Endodermal cell (in vitro differentiated cells): ENCODE measurements at regions not wholly inside any gene's neighbourhood (a gene's known extent, or its start where the extent isn't known, plus 50 kb on each side); places are given as distances from the start of the nearest gene placed in this dataset.

ENCODE experiments used
- DNase-seq: peaks from one replicate; pipeline ENCODE4 v3.0.0-alpha.2; 2017
- H3K27ac ChIP-seq: 2 replicates; pipeline ENCODE4 v1.5.1; 2013; ENCODE audit warnings: mild to moderate bottlenecking, low read depth, low read length, moderate library complexity
- H3K27me3 ChIP-seq: 2 replicates; pipeline ENCODE4 v1.6.1; 2013; ENCODE audit warnings: mild to moderate bottlenecking, low read length, moderate library complexity; ENCODE audit not compliant: insufficient read depth, control insufficient read depth, poor library complexity, severe bottlenecking
- H3K36me3 ChIP-seq: 2 replicates; pipeline ENCODE4 v1.7.0; 2013; ENCODE audit warnings: mild to moderate bottlenecking, low read length, moderate library complexity; ENCODE audit not compliant: control insufficient read depth, insufficient read depth
- H3K4me1 ChIP-seq: one replicate; pipeline ENCODE4 v1.7.0; 2013; ENCODE audit warnings: low read length; ENCODE audit not compliant: control insufficient read depth, insufficient read depth
- H3K4me3 ChIP-seq: 2 replicates; pipeline ENCODE4 v1.5.1; 2013; ENCODE audit warnings: mild to moderate bottlenecking, low read length, moderate library complexity
- H3K9ac ChIP-seq: 2 replicates; pipeline ENCODE4 v1.6.1; 2013; ENCODE audit warnings: mild to moderate bottlenecking, low read length, moderate library complexity; ENCODE audit not compliant: poor library complexity, severe bottlenecking; ENCODE audit errors: extremely low read depth
- H3K9me3 ChIP-seq: 2 replicates; pipeline ENCODE4 v1.6.1; 2013; ENCODE audit warnings: mild to moderate bottlenecking, low read length, moderate library complexity; ENCODE audit not compliant: control insufficient read depth
- H3K27ac Mint-ChIP-seq: 2 replicates; pipeline ENCODE4 v1.8.0; 2020; ENCODE audit warnings: mixed read lengths
- H3K27me3 Mint-ChIP-seq: 2 replicates; pipeline ENCODE4 v1.8.0; 2021; ENCODE audit warnings: mild to moderate bottlenecking, mixed read lengths; ENCODE audit not compliant: insufficient read depth
- H3K36me3 Mint-ChIP-seq: 2 replicates; pipeline ENCODE4 v1.8.0; 2020; ENCODE audit warnings: low read depth, mixed read lengths
- H3K4me1 Mint-ChIP-seq: 2 replicates; pipeline ENCODE4 v1.8.0; 2020; ENCODE audit warnings: mixed read lengths
- H3K4me3 Mint-ChIP-seq: 2 replicates; pipeline ENCODE4 v1.8.0; 2020; ENCODE audit warnings: mild to moderate bottlenecking, moderate library complexity, mixed read lengths
- H3K9me3 Mint-ChIP-seq: 2 replicates; pipeline ENCODE4 v1.8.0; 2020; ENCODE audit warnings: mild to moderate bottlenecking, mixed read lengths
- WGBS, 2 experiments: methylation state at CpG; one replicate each; pipeline versions ENCODE4 v1.1.5 to v1.1.7; 2013; ENCODE audit warnings: missing lambda C conversion rate in 2 of 2, mixed read lengths in 1 of 2; ENCODE audit not compliant: insufficient coverage in 1 of 2, insufficient read length in 1 of 2; 5-methylcytosine and 5-hydroxymethylcytosine counted together
- TF ChIP-seq, protein P1 (sequence below): fragments of 200-600 bp; sonication (generic); conservative IDR thresholded peaks from 2 replicates; pipeline ENCODE4 v1.5.0; 2021; ENCODE audit warnings: antibody characterized with exemption, mild to moderate bottlenecking

DNA sequence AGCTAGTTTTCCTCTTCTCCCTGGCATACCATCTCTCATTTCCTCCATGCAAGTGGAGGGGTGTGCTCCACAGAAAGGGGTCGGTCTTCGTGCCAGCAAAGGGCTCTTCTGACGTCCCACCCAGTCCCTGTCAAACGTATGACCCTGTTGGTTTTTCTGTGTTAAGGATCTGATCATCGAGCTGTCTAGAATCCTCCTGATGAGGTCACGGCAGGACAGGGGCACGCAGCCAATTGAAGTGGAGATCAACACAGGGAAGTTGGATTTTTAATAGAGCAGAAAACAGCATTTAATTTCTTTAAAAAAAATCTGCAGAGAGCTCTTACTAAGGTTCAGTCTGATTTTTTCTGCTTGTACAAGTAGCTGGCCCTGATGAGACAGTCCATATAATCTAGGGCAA is 339.4 kb downstream of the TEX29 start:
- H3K36me3 Mint-ChIP-seq, result no peaks in the 10 kb centered on the region

DNA sequence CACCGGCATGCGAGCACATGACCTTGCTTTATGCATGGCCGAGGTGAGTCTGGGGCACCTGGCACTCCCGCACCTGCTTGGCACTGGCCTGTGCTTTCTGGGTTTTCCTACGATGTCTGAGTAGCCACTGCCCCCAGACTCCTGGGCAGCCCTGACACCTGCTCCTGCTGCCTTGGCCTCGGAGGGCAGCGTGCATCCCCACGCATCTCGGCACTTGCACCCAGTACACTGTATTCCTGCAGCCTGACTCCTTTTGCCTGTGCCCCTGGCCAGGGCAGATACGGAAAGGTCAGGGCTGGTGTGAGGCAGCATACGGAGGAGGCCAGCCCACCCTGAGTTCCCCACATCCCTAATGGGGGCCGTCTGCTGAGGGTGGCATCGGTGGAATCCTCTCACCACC is 340.6 kb downstream of the TEX29 start:
- no peak overlapping the region for H3K27ac ChIP-seq
- no peaks in the 10 kb centered on the region for H3K9me3 ChIP-seq
- no peaks in the 10 kb centered on the region for H3K36me3 ChIP-seq
- no peak for DNase-seq
- Mint-ChIP-seq H3K36me3 (no peaks in the 10 kb centered on the region), H3K4me3 (no peak overlapping the region), H3K27ac (no peak overlapping the region), H3K9me3 (no peaks in the 10 kb centered on the region), H3K27me3 (peaks cover 55% of the 10 kb centered on the region), H3K4me1 (peaks cover 18% of the 10 kb centered on the region)
- 83 to 90% methylated on average over 8 to 13 of the region's 13 CpGs for WGBS, 2 experiments
- H3K9ac ChIP-seq, result no peak overlapping the region
- H3K4me3 ChIP-seq, result no peak overlapping the region
- H3K27me3 ChIP-seq, result peaks cover 46% of the 10 kb centered on the region
- TF ChIP-seq, protein P1, sequence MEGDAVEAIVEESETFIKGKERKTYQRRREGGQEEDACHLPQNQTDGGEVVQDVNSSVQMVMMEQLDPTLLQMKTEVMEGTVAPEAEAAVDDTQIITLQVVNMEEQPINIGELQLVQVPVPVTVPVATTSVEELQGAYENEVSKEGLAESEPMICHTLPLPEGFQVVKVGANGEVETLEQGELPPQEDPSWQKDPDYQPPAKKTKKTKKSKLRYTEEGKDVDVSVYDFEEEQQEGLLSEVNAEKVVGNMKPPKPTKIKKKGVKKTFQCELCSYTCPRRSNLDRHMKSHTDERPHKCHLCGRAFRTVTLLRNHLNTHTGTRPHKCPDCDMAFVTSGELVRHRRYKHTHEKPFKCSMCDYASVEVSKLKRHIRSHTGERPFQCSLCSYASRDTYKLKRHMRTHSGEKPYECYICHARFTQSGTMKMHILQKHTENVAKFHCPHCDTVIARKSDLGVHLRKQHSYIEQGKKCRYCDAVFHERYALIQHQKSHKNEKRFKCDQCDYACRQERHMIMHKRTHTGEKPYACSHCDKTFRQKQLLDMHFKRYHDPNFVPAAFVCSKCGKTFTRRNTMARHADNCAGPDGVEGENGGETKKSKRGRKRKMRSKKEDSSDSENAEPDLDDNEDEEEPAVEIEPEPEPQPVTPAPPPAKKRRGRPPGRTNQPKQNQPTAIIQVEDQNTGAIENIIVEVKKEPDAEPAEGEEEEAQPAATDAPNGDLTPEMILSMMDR, result no peak
- peaks cover 10% of the 10 kb centered on the region for H3K4me1 ChIP-seq

More for the DNA sequence above, 339.4 kb downstream of the TEX29 start:
- Histone ChIP-seq H3K36me3 (no peaks in the 10 kb centered on the region), H3K4me3 (no peak overlapping the region), H3K9me3 (no peaks in the 10 kb centered on the region), H3K9ac (no peak overlapping the region), H3K4me1 (peaks cover 10% of the 10 kb centered on the region), H3K27me3 (peaks cover 58% of the 10 kb centered on the region), H3K27ac (no peak overlapping the region)
- no peak overlapping the region for H3K4me3 Mint-ChIP-seq
- TF ChIP-seq, protein P1, result no peak
- WGBS, 2 experiments, result 93 to 95% methylated on average over 6 to 7 of the region's 7 CpGs
- peaks cover 65% of the 10 kb centered on the region for H3K27me3 Mint-ChIP-seq
- peaks cover 18% of the 10 kb centered on the region for H3K4me1 Mint-ChIP-seq
- H3K27ac Mint-ChIP-seq, result no peak overlapping the region
- H3K9me3 Mint-ChIP-seq, result no peaks in the 10 kb centered on the region
- DNase-seq, result no peak

DNA sequence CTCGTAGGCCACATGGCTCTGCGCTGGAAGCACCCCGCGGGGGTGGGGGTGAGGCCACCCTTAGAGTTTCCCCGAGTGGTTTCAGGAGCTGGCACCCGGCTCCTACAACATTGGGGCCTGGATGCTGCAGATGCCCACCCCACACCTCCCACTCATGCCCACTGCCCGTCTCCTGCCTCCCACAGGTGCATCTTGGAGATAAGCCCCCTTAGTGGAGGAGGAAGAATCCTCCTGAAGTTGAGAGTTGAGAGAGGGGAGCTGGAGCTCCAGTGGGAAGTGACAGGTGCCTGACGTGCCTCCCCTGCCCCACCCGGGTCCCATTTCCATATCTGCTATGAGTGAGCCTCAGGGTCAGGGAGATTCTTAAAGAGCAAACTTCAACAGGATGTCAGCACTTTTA is 341.3 kb downstream of the TEX29 start:
- Mint-ChIP-seq H3K36me3 (no peaks in the 10 kb centered on the region), H3K27ac (no peak overlapping the region), H3K9me3 (no peaks in the 10 kb centered on the region), H3K4me3 (no peak overlapping the region), H3K27me3 (peaks cover 47% of the 10 kb centered on the region), H3K4me1 (peaks cover 18% of the 10 kb centered on the region)
- Histone ChIP-seq H3K4me3 (no peak overlapping the region), H3K9ac (no peak overlapping the region), H3K36me3 (no peaks in the 10 kb centered on the region), H3K4me1 (peaks cover 10% of the 10 kb centered on the region), H3K27ac (no peak overlapping the region), H3K27me3 (peaks cover 38% of the 10 kb centered on the region), H3K9me3 (no peaks in the 10 kb centered on the region)
- DNase-seq, result no peak
- WGBS, 2 experiments, result 90% methylated on average over 3 to 8 of the region's 9 CpGs
- TF ChIP-seq, protein P1, result no peak
